ENCODE measurements at regions not wholly inside any gene's neighbourhood (a gene's known extent, or its start where the extent isn't known, plus 50 kb on each side); places are given as distances from the start of the nearest gene placed in this dataset.

- Histone ChIP-seq H3K27ac (ENCODE audit: low read length) (no peak overlapping the region), H3K27me3 (replicated peaks in 1 of 2; ENCODE audit: control insufficient read depth in 2 of 2, extremely low read depth in 1 of 2, insufficient read depth in 2 of 2, low read length in 1 of 2) (no peaks in the 10 kb centered on the region), H3K9me3 (no peaks in the 10 kb centered on the region), H3K4me1 (ENCODE audit: control insufficient read depth in 1 of 2, extremely low read depth in 1 of 2, insufficient read depth in 2 of 2, low read length in 2 of 2) (no peaks in the 10 kb centered on the region), H3K4me3 (ENCODE audit: control insufficient read depth in 1 of 2, extremely low read depth in 1 of 2, low read length in 1 of 2) (no peak overlapping the region), H3K36me3 (ENCODE audit: control insufficient read depth in 2 of 2, extremely low read depth in 1 of 2, insufficient read depth in 1 of 2, low read length in 1 of 2) (no peaks in the 10 kb centered on the region)
- H3K9me3 Mint-ChIP-seq, result peaks cover 0 to 9% (median 4%) of the 10 kb centered on the region in 3 donors
- CTCF ChIA-PET, result no interaction called here
- H3K4me3 Mint-ChIP-seq, result no peak overlapping the region
- H3K27me3 Mint-ChIP-seq, result no peaks in the 10 kb centered on the region
- no peak for DNase-seq
- no peak overlapping the region for H3K27ac Mint-ChIP-seq
- ATAC-seq (replicated peaks in 1 of 4), result no peak
- no peaks in the 10 kb centered on the region for H3K4me1 Mint-ChIP-seq
- POLR2A ChIA-PET, result no interaction called here
- H3K36me3 Mint-ChIP-seq, result no peaks in the 10 kb centered on the region
- WGBS (ENCODE audit: insufficient coverage), result no CpG with 5 or more reads among the region's 2 CpGs
Measured at GRCh38 chr4:176882206-176882605, 89.5 kb upstream of the VEGFC start.

- Histone ChIP-seq H3K9me3 (no peaks in the 10 kb centered on the region), H3K27me3 (replicated peaks in 1 of 2; ENCODE audit: control insufficient read depth in 2 of 2, extremely low read depth in 1 of 2, insufficient read depth in 2 of 2, low read length in 1 of 2) (no peaks in the 10 kb centered on the region), H3K4me1 (ENCODE audit: control insufficient read depth in 1 of 2, extremely low read depth in 1 of 2, insufficient read depth in 2 of 2, low read length in 2 of 2) (no peaks in the 10 kb centered on the region), H3K36me3 (ENCODE audit: control insufficient read depth in 2 of 2, extremely low read depth in 1 of 2, insufficient read depth in 1 of 2, low read length in 1 of 2) (no peaks in the 10 kb centered on the region), H3K4me3 (ENCODE audit: control insufficient read depth in 1 of 2, extremely low read depth in 1 of 2, low read length in 1 of 2) (no peak overlapping the region), H3K27ac (ENCODE audit: low read length) (no peak overlapping the region)
- Mint-ChIP-seq H3K27ac (no peak overlapping the region), H3K36me3 (no peaks in the 10 kb centered on the region), H3K27me3 (peaks cover 0 to 3% of the 10 kb centered on the region in 2 donors), H3K9me3 (peaks cover 0 to 9% (median 3%) of the 10 kb centered on the region in 3 donors), H3K4me1 (no peaks in the 10 kb centered on the region), H3K4me3 (no peak overlapping the region)
- 60% methylated on average over 1 of the region's 7 CpGs for WGBS (ENCODE audit: insufficient coverage)
- DNase-seq, result no peak
- POLR2A ChIA-PET, result interaction anchor here in 1 of 2 donors (0.6 kb wide), 1 partner anchor 257 kb away, joined by 3 read pairs; no protein-coding TSS in a partner anchor
- ATAC-seq (replicated peaks in 1 of 4), result no peak
- CTCF ChIA-PET, result no interaction called here
Measured at GRCh38 chr4:176883108-176883550, 90.4 kb upstream of the VEGFC start.

GRCh38 chr4:176883681-176884418 lies 91.1 kb upstream of the VEGFC start:
- DNase-seq (no peak), ATAC-seq (replicated peaks in 1 of 4) (no peak)
- Histone ChIP-seq H3K36me3 (ENCODE audit: control insufficient read depth in 2 of 2, extremely low read depth in 1 of 2, insufficient read depth in 1 of 2, low read length in 1 of 2) (no peaks in the 10 kb centered on the region), H3K9me3 (no peaks in the 10 kb centered on the region), H3K4me1 (ENCODE audit: control insufficient read depth in 1 of 2, extremely low read depth in 1 of 2, insufficient read depth in 2 of 2, low read length in 2 of 2) (no peaks in the 10 kb centered on the region), H3K4me3 (ENCODE audit: control insufficient read depth in 1 of 2, extremely low read depth in 1 of 2, low read length in 1 of 2) (no peak overlapping the region), H3K27ac (ENCODE audit: low read length) (no peak overlapping the region), H3K27me3 (replicated peaks in 1 of 2; ENCODE audit: control insufficient read depth in 2 of 2, extremely low read depth in 1 of 2, insufficient read depth in 2 of 2, low read length in 1 of 2) (no peaks in the 10 kb centered on the region)
- POLR2A ChIA-PET, result no interaction called here
- H3K9me3 Mint-ChIP-seq, result peaks cover 0 to 9% (median 0%) of the 10 kb centered on the region in 3 donors
- no peak overlapping the region for H3K27ac Mint-ChIP-seq
- H3K27me3 Mint-ChIP-seq, result peaks cover 0 to 3% of the 10 kb centered on the region in 2 donors
- H3K36me3 Mint-ChIP-seq, result no peaks in the 10 kb centered on the region
- H3K4me3 Mint-ChIP-seq, result no peak overlapping the region
- no peaks in the 10 kb centered on the region for H3K4me1 Mint-ChIP-seq
- 14% methylated on average over 1 of the region's 6 CpGs for WGBS (ENCODE audit: insufficient coverage)
- CTCF ChIA-PET, result no interaction called here

GRCh38 chr4:176885224-176885623 lies 92.5 kb upstream of the VEGFC start:
- H3K36me3 ChIP-seq (ENCODE audit: control insufficient read depth in 2 of 2, extremely low read depth in 1 of 2, insufficient read depth in 1 of 2, low read length in 1 of 2), result no peaks in the 10 kb centered on the region
- no peak for ATAC-seq (replicated peaks in 1 of 4)
- H3K4me1 ChIP-seq (ENCODE audit: control insufficient read depth in 1 of 2, extremely low read depth in 1 of 2, insufficient read depth in 2 of 2, low read length in 2 of 2), result no peaks in the 10 kb centered on the region
- no peak overlapping the region for H3K4me3 ChIP-seq (ENCODE audit: control insufficient read depth in 1 of 2, extremely low read depth in 1 of 2, low read length in 1 of 2)
- Mint-ChIP-seq H3K4me3 (no peak overlapping the region), H3K9me3 (peaks cover 0 to 7% (median 0%) of the 10 kb centered on the region in 3 donors), H3K36me3 (no peaks in the 10 kb centered on the region), H3K27ac (no peak overlapping the region), H3K27me3 (peaks cover 0 to 3% of the 10 kb centered on the region in 2 donors), H3K4me1 (no peaks in the 10 kb centered on the region)
- DNase-seq, result no peak
- WGBS (ENCODE audit: insufficient coverage), result 80% methylated on average over 1 of the region's 2 CpGs
- no peaks in the 10 kb centered on the region for H3K27me3 ChIP-seq (replicated peaks in 1 of 2; ENCODE audit: control insufficient read depth in 2 of 2, extremely low read depth in 1 of 2, insufficient read depth in 2 of 2, low read length in 1 of 2)
- H3K9me3 ChIP-seq, result no peaks in the 10 kb centered on the region
- H3K27ac ChIP-seq (ENCODE audit: low read length), result no peak overlapping the region
- POLR2A ChIA-PET, result no interaction called here
- CTCF ChIA-PET, result no interaction called here

- WGBS (ENCODE audit: insufficient coverage), result 83% methylated on average over 2 of the region's 3 CpGs
- Histone ChIP-seq H3K4me1 (ENCODE audit: control insufficient read depth in 1 of 2, extremely low read depth in 1 of 2, insufficient read depth in 2 of 2, low read length in 2 of 2) (no peaks in the 10 kb centered on the region), H3K9me3 (no peaks in the 10 kb centered on the region), H3K36me3 (ENCODE audit: control insufficient read depth in 2 of 2, extremely low read depth in 1 of 2, insufficient read depth in 1 of 2, low read length in 1 of 2) (no peaks in the 10 kb centered on the region), H3K27me3 (replicated peaks in 1 of 2; ENCODE audit: control insufficient read depth in 2 of 2, extremely low read depth in 1 of 2, insufficient read depth in 2 of 2, low read length in 1 of 2) (no peaks in the 10 kb centered on the region), H3K4me3 (ENCODE audit: control insufficient read depth in 1 of 2, extremely low read depth in 1 of 2, low read length in 1 of 2) (no peak overlapping the region), H3K27ac (ENCODE audit: low read length) (no peak overlapping the region)
- ATAC-seq (replicated peaks in 1 of 4) (no peak), DNase-seq (no peak)
- ChIA-PET POLR2A (no interaction called here), CTCF (no interaction called here)
- Mint-ChIP-seq H3K27ac (no peak overlapping the region), H3K4me3 (no peak overlapping the region), H3K27me3 (peaks cover 0 to 3% of the 10 kb centered on the region in 2 donors), H3K4me1 (no peaks in the 10 kb centered on the region), H3K36me3 (no peaks in the 10 kb centered on the region), H3K9me3 (peaks cover 0 to 5% (median 0%) of the 10 kb centered on the region in 3 donors)
Measured at GRCh38 chr4:176886135-176886534, 93.4 kb upstream of the VEGFC start.

- Histone ChIP-seq H3K9me3 (no peaks in the 10 kb centered on the region), H3K27me3 (replicated peaks in 1 of 2; ENCODE audit: control insufficient read depth in 2 of 2, extremely low read depth in 1 of 2, insufficient read depth in 2 of 2, low read length in 1 of 2) (no peaks in the 10 kb centered on the region), H3K36me3 (ENCODE audit: control insufficient read depth in 2 of 2, extremely low read depth in 1 of 2, insufficient read depth in 1 of 2, low read length in 1 of 2) (no peaks in the 10 kb centered on the region), H3K4me1 (ENCODE audit: control insufficient read depth in 1 of 2, extremely low read depth in 1 of 2, insufficient read depth in 2 of 2, low read length in 2 of 2) (no peaks in the 10 kb centered on the region), H3K4me3 (ENCODE audit: control insufficient read depth in 1 of 2, extremely low read depth in 1 of 2, low read length in 1 of 2) (no peak overlapping the region), H3K27ac (ENCODE audit: low read length) (no peak overlapping the region)
- DNase-seq (no peak), ATAC-seq (replicated peaks in 1 of 4) (no peak)
- Mint-ChIP-seq H3K9me3 (no peaks in the 10 kb centered on the region), H3K4me1 (no peaks in the 10 kb centered on the region), H3K36me3 (no peaks in the 10 kb centered on the region), H3K27ac (no peak overlapping the region), H3K4me3 (no peak overlapping the region), H3K27me3 (peaks cover 0 to 3% of the 10 kb centered on the region in 2 donors)
- ChIA-PET POLR2A (no interaction called here), CTCF (no interaction called here)
- 44% methylated on average over 1 of the region's 3 CpGs for WGBS (ENCODE audit: insufficient coverage)
Measured at GRCh38 chr4:176889776-176890175, 97.1 kb upstream of the VEGFC start.
